Uterus (tissue), 3 donors: ENCODE measurements at regions not wholly inside any gene's neighbourhood (a gene's known extent, or its start where the extent isn't known, plus 50 kb on each side); places are given as distances from the start of the nearest gene placed in this dataset.

Experiments used
- DNase-seq, 2 donors: peaks; one replicate each; pipeline ENCODE4 v3.0.0-alpha.2; 2019 to 2020
- H3K27ac ChIP-seq, 2 donors: fragments of 200-600 bp; sonication (generic); 1 replicate in 1 of 2; 2 replicates in 1 of 2; pipeline ENCODE4 v1.5.1; 2016 to 2018
- H3K27me3 ChIP-seq, 2 donors: fragments of 200-600 bp; sonication (generic); one replicate each; pipeline ENCODE4 v1.5.1; 2018 to 2019; ENCODE audit warnings: control low read depth in 1 of 2
- H3K36me3 ChIP-seq, 2 donors: fragments of 200-600 bp; sonication (generic); one replicate each; pipeline ENCODE4 v1.5.1; 2019; ENCODE audit warnings: control low read depth in 1 of 2
- H3K4me1 ChIP-seq, 2 donors: fragments of 200-600 bp; sonication (generic); one replicate each; pipeline ENCODE4 v1.5.1; 2018 to 2019; ENCODE audit warnings: control low read depth in 1 of 2
- H3K4me3 ChIP-seq, 2 donors: fragments of 200-600 bp; sonication (generic); 1 replicate in 1 of 2; 2 replicates in 1 of 2; pipeline ENCODE4 v1.5.1; 2018 to 2019; ENCODE audit warnings: mild to moderate bottlenecking in 1 of 2
- H3K9me3 ChIP-seq, 2 donors: fragments of 200-600 bp; sonication (generic); one replicate each; pipeline ENCODE4 v1.5.1; 2019; ENCODE audit warnings: control low read depth in 1 of 2
- CTCF ChIP-seq, 4 experiments: fragments of 200-600 bp in 2 of 4; fragments of 450-650 bp in 2 of 4; sonication (generic) in 2 of 4; IDR thresholded peaks; one replicate each; pipeline ENCODE4 v1.5.1; 2016 to 2019; ENCODE audit warnings: antibody characterized with exemption in 4 of 4, mild to moderate bottlenecking in 2 of 4, moderate library complexity in 1 of 4
- POLR2A ChIP-seq, 2 donors: fragments of 450-650 bp; IDR thresholded peaks; one replicate each; pipeline ENCODE4 v1.6.1; 2016; ENCODE audit warnings: antibody characterized with exemption in 2 of 2, mild to moderate bottlenecking in 1 of 2, moderate library complexity in 1 of 2
- intact Hi-C: fragments of 100-400 bp; cut with DNase I; formaldehyde crosslinking; loops from one replicate; pipeline ENCODE4 v1.15.1; 2023; ENCODE audit warnings: low total_unique reads
- donor health status: DM: yes; HTN: yes; CAD: no.

DNA sequence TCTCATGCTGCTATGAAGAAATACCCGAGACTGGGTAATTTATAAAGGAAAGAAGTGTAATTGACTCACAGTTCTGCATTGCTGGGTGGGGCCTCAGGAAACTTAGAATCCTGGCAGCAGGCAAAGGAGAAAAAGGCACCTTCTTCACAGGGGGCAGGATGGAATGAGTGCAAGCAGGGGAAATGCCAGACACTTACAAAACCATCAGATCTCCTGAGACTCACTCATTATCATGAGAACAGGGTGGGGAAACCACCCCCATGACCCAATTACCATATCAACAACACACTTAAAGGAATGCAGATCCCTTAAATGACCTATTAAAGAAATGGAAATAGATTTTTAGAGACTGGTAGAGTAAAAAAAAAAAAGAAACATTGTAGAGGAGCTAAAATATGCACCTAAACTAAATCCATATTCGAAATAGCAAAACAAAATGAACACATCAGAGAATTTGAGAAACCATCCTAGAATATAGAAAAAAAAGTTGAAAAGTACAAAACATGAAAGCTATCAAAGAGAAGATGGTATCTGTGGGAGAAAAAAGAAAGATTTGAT is 104.3 kb upstream of the UGT8 start:
- H3K4me3 ChIP-seq, result no peak overlapping the region
- DNase-seq, result no peak
- H3K36me3 ChIP-seq, result no peaks in the 10 kb centered on the region
- H3K27ac ChIP-seq, result no peak overlapping the region
- no peaks in the 10 kb centered on the region for H3K27me3 ChIP-seq
- H3K9me3 ChIP-seq, result no peaks in the 10 kb centered on the region
- intact Hi-C loops, result no loop called here
- no peaks in the 10 kb centered on the region for H3K4me1 ChIP-seq
- no peak for TF ChIP-seq CTCF (IDR thresholded peaks at IDR 0.05)
- TF ChIP-seq POLR2A (IDR thresholded peaks at IDR 0.05), result no peak

DNA sequence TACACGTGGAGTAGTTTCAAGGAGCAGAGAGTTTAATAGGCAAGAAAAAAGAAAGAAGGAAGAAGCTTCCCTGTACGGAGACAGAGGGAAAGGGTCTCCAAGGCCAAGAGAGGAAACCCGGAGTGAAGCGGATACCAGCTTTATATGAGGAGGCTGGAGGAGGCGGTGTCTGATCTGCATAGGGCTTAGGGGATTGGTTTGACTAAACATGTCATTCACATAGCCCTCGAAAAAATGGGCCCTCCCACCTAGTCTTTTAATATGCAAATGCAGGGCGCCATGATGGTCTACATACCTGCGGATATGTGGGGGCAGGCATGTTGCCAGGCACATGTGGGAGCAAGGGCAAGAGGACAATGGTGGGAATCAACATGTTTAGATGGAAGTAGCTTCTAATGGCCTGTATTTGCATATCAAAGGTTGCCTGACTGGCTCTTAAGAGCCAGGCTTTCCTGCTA is 103.1 kb upstream of the UGT8 start:
- no peak overlapping the region for H3K27ac ChIP-seq
- no peaks in the 10 kb centered on the region for H3K27me3 ChIP-seq
- H3K36me3 ChIP-seq, result no peaks in the 10 kb centered on the region
- no peak overlapping the region for H3K4me3 ChIP-seq
- H3K9me3 ChIP-seq, result no peaks in the 10 kb centered on the region
- H3K4me1 ChIP-seq, result no peaks in the 10 kb centered on the region
- TF ChIP-seq POLR2A (IDR thresholded peaks at IDR 0.05) (no peak), CTCF (IDR thresholded peaks at IDR 0.05) (no peak)
- intact Hi-C loops, result no loop called here
- DNase-seq, result no peak

DNA sequence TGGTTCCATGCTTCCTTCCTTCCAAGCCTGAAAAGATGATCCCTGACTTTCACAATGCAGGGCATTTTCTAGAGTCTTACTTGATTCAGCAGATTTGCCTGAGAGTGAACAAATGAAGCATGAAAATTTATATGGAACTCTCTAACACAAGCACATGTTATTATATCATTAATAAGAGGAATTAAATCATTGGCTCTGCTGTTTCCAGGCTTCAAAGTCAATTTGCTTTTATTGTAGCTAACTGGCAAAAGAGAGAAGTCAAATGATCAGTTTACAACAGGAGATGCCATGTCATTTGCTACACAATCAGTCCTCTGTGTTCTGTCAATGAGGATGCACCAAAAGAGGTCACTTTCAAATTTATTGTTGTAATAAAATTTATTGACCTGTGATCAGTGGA is 101.5 kb upstream of the UGT8 start:
- no peaks in the 10 kb centered on the region for H3K4me1 ChIP-seq
- H3K9me3 ChIP-seq, result no peaks in the 10 kb centered on the region
- no peak overlapping the region for H3K4me3 ChIP-seq
- DNase-seq, result no peak
- intact Hi-C loops, result no loop called here
- H3K36me3 ChIP-seq, result no peaks in the 10 kb centered on the region
- TF ChIP-seq POLR2A (IDR thresholded peaks at IDR 0.05) (no peak), CTCF (IDR thresholded peaks at IDR 0.05) (no peak)
- H3K27me3 ChIP-seq, result no peaks in the 10 kb centered on the region
- no peak overlapping the region for H3K27ac ChIP-seq

- Histone ChIP-seq H3K27me3 (no peaks in the 10 kb centered on the region), H3K4me1 (no peaks in the 10 kb centered on the region), H3K9me3 (no peaks in the 10 kb centered on the region), H3K27ac (no peak overlapping the region), H3K4me3 (no peak overlapping the region), H3K36me3 (no peaks in the 10 kb centered on the region)
- TF ChIP-seq POLR2A (IDR thresholded peaks at IDR 0.05), result no peak
- no peak for TF ChIP-seq CTCF (IDR thresholded peaks at IDR 0.05)
- DNase-seq, result no peak
- intact Hi-C loops, result no loop called here
These were observed 89.3 kb upstream of the UGT8 start for GRCh38 chr4:114509340-114509739.

- DNase-seq, result no peak
- Histone ChIP-seq H3K36me3 (no peaks in the 10 kb centered on the region), H3K27ac (no peak overlapping the region), H3K9me3 (no peaks in the 10 kb centered on the region), H3K4me3 (no peak overlapping the region), H3K4me1 (no peaks in the 10 kb centered on the region), H3K27me3 (no peaks in the 10 kb centered on the region)
- intact Hi-C loops, result no loop called here
- TF ChIP-seq CTCF (IDR thresholded peaks at IDR 0.05) (no peak), POLR2A (IDR thresholded peaks at IDR 0.05) (no peak)
These were observed 85.9 kb upstream of the UGT8 start for GRCh38 chr4:114512595-114513295.
